ENCODE measurements at regions not wholly inside any gene's neighbourhood (a gene's known extent, or its start where the extent isn't known, plus 50 kb on each side); places are given as distances from the start of the nearest gene placed in this dataset.

- no peak for TF ChIP-seq CTCF (IDR thresholded peaks at IDR 0.05)
- no peak for TF ChIP-seq EP300 (IDR thresholded peaks at IDR 0.05)
- TF ChIP-seq POLR2A (IDR thresholded peaks at IDR 0.05): no peak
Measured at GRCh38 chr18:34121200-34121721, 103.5 kb downstream of the NOL4 start.

Measured in tibial nerve (tissue), 4 donors.